GM12875 (cell line): ENCODE measurements at regions not wholly inside any gene's neighbourhood (a gene's known extent, or its start where the extent isn't known, plus 50 kb on each side); places are given as distances from the start of the nearest gene placed in this dataset.

Source experiments
- H3K4me3 ChIP-seq: one replicate; pipeline ENCODE4 v1.5.1; 2011; ENCODE audit warnings: low read depth, low read length, control low read depth
- TF ChIP-seq, protein P1 (sequence below): IDR thresholded peaks from 2 replicates; pipeline ENCODE4 v1.5.1; 2011; ENCODE audit warnings: low read depth, mild to moderate bottlenecking, control low read depth, inconsistent platforms, low read length, moderate library complexity, borderline replicate concordance; ENCODE audit not compliant: insufficient read depth

GRCh38 chr11:79758325-79758724 is 317.5 kb upstream of the TENM4 start:
- TF ChIP-seq, protein P1, sequence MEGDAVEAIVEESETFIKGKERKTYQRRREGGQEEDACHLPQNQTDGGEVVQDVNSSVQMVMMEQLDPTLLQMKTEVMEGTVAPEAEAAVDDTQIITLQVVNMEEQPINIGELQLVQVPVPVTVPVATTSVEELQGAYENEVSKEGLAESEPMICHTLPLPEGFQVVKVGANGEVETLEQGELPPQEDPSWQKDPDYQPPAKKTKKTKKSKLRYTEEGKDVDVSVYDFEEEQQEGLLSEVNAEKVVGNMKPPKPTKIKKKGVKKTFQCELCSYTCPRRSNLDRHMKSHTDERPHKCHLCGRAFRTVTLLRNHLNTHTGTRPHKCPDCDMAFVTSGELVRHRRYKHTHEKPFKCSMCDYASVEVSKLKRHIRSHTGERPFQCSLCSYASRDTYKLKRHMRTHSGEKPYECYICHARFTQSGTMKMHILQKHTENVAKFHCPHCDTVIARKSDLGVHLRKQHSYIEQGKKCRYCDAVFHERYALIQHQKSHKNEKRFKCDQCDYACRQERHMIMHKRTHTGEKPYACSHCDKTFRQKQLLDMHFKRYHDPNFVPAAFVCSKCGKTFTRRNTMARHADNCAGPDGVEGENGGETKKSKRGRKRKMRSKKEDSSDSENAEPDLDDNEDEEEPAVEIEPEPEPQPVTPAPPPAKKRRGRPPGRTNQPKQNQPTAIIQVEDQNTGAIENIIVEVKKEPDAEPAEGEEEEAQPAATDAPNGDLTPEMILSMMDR, result no peak
- H3K4me3 ChIP-seq, result no peak overlapping the region

DNA sequence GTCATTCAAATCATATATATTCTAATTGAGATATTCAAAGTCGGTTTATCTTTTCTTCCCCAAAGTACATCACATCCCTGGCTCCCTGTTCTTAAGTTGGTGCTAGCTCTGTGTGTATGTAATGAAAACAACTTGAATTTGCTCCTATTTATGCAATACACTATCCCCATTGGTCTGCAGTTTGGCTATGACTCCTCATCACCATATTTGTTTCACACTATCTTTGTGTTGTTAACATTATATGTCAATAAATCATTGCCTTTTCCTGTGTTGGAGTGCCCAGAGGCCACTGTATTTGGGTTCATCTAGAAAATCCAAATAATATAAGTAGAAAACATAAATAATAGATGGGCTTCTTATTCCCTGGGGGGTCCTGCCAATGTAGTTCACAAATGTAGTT is 306.6 kb upstream of the TENM4 start:
- H3K4me3 ChIP-seq, result no peak overlapping the region
- TF ChIP-seq, protein P1, result no peak

DNA sequence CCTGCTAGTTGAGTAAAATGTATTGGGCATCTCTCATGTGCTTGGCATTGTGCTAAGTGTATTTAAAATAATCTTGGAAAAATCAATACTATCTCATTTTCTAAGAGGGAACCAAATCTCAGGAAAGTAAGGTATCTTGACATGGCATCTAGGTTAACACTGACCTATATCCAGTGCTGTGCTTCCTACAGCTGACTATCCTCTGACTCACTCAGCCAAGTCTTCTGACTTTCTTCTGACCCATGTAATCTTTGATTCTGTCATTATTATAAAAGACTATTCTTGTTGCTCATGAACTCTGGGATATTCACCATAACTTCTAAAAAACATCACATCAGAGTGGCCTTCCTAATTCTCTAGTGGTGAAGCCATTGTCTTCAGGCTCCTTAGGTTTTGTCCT is 304.1 kb upstream of the TENM4 start:
- TF ChIP-seq, protein P1, result no peak

DNA sequence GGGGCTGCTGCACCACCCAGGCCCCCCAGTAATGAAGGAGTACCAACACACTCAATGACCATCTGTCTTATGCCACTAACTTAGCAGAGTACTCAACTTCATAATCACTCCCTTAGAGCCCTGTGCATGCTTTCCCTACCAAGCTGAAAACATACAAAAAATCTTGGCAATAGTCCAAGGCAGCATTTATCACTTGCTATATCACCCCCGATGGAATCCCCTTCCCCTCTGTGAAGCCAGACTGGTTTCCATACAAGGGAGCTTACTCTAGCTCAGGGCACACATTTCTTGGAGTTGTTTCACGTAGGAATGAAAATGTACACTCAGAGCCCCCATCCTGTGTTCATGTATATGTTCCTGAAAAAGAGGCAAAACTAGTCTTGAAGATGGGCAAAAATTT is 301.3 kb upstream of the TENM4 start:
- no peak overlapping the region for H3K4me3 ChIP-seq
- TF ChIP-seq, protein P1, result no peak

More for the DNA sequence above, 304.1 kb upstream of the TENM4 start:
- H3K4me3 ChIP-seq, result no peak overlapping the region

GRCh38 chr11:79739591-79739990 is 298.8 kb upstream of the TENM4 start:
- H3K4me3 ChIP-seq, result no peak overlapping the region
- TF ChIP-seq, protein P1, result no peak

DNA sequence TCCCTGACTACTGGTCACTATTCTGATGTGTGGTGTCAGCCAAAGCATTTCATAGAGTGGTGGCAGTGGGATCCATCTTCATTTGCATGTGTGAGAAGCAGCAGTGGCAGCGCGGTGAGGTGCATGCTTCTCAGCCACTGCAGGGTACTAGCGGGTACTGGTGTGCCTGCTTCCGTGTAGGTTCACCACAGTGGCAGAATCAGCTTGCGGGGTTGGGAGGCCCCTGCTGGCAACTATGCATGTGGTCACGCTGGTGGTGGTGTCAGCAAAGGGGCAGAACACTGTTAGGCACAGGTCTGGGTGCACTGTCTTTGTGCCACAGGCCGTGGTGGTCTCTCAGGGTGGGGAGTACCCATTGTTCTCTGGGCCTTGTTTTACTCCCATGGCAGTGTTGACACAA is 286.4 kb upstream of the TENM4 start:
- TF ChIP-seq, protein P1, result no peak
- no peak overlapping the region for H3K4me3 ChIP-seq

DNA sequence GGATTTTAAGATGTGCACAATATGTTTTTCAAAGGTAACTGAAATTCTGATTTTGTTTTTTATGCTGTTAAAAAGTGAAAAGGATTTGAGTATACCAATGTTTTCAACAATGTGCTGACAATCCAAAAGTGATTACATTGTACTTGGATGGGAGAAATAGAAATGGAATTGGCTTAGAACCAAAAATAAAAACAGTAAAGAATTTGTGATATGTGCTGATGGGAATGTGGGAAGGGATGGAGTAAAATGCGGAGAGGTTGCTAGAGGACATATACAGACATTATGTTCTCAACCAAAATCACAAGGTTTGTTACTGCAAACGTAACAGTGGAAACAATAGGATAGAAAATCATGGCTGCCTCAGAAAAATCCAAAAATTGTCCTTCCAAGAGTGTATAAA is 279.3 kb upstream of the TENM4 start:
- TF ChIP-seq, protein P1, result no peak
- no peak overlapping the region for H3K4me3 ChIP-seq
